ENCODE measurements at regions not wholly inside any gene's neighbourhood (a gene's known extent, or its start where the extent isn't known, plus 50 kb on each side); places are given as distances from the start of the nearest gene placed in this dataset.

GRCh38 chr15:58295637-58296215, 136.1 kb upstream of the LIPC start:
- DNase-seq (ENCODE audit: low spot score), result no peak
- no peak for TF ChIP-seq CTCF (IDR thresholded peaks at IDR 0.05)
- no peak for ATAC-seq (ENCODE audit: low FRiP score)

DNA sequence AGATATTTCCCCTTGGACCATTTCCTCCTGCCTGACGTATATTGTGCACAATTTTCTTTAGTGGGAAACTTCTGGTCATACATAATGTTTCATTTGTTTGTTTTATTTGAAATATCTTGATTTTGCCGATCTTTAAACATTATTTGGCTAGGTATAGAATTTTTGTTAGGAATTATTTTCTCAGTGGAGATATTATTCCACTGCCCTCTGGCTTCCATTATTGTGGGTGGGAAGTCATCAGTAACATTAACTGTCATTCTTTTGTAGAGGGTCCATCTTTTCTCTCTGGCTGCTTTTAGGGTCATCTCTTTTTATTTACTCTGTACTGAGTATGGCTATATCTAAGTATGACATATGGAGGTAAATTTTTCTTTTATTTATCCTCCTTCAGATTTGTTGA, 135.5 kb upstream of the LIPC start:
- ATAC-seq (ENCODE audit: low FRiP score), result no peak
- no peak for DNase-seq (ENCODE audit: low spot score)
- TF ChIP-seq CTCF (IDR thresholded peaks at IDR 0.05), result no peak

DNA sequence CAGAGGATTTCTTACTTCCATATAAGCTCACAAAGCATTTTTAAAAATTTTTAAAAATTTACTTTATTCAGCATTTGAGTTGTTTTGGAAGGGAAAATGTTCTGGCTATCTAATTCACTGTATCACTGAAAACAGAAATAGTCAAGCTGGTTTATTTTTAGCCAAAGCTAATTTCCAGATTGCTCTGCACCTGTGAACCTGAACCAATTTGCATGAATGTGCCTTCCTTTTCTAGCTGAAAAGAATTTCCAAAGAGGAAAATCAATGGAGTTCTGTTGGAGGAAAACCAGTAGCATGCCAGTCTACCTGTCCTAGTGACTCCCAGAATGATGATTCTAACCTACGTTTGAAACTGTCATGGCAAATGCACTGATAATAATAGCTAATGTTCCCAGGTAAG, 134.2 kb upstream of the LIPC start:
- no peak for DNase-seq (ENCODE audit: low spot score)
- TF ChIP-seq CTCF (IDR thresholded peaks at IDR 0.05), result no peak
- ATAC-seq (ENCODE audit: low FRiP score), result no peak

DNA sequence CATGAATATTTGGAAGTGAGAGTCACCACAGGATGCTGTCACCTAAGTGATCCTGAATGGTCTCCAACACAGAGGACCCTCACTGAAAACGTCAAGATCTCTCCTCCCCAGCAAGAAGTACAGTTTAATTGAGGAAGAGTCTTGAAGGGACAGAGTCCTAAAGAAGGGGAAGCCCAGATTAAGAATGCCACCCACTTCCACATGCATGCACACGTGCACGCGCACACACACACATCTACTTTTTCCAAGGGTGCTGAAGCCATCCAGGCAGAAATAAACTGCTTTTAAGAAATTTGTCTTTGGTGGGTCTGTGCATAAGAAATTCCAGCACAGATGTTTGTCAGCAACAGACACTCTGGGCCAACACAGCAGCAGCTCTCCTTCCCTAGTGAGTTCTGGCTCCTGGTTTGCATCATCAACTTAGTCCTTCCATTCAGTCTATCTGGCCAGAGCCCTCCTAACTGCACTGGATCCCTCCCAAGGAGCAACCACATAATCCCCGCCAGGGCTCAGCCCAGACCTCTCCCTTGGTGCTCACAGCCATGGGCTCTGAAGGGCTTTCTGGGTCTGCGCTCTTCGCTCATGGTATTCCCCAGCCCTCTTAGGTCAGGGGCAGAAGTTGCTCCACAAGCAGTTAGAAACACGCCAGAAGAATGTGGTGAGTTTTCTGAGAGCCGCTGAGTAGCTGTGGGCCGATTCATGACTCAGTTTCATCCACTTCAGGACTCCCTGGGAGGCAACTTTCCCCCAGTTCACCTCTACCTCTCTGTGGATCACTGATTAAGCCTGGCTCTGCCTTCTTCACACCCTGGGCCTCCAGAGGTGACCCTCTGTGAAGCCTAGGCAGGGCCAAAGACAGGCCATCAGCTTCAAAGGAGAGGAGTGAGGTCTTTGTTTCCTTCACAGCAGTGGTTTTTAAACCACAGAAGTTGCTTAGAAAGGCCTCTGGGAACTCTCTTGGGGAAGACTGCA, 132.6 kb upstream of the LIPC start:
- no peak for DNase-seq (ENCODE audit: low spot score)
- no peak for TF ChIP-seq CTCF (IDR thresholded peaks at IDR 0.05)
- ATAC-seq (ENCODE audit: low FRiP score), result no peak

DNA sequence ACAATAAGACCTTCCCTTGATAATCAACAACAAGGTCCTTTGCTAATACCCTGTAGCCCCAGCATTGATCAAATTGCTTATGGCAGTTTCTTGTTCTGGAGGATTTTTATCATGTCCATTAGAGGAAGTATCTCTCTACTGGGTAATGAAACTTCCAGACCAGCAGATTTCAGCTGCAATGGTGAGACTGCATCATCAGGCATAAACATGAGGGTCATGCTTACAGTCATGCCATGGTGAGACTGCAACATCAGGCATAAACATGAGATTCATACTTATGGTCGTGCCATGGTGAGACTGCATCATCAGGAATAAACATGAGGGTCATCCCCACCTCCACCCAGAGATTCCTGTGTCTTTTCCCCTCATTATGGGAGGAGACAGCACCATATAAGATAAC, 129.0 kb upstream of the LIPC start:
- no peak for TF ChIP-seq CTCF (IDR thresholded peaks at IDR 0.05)
- no peak for ATAC-seq (ENCODE audit: low FRiP score)

GRCh38 chr15:58303236-58303635, 128.6 kb upstream of the LIPC start:
- ATAC-seq (ENCODE audit: low FRiP score) (no peak), DNase-seq (ENCODE audit: low spot score) (no peak)
- no peak for TF ChIP-seq CTCF (IDR thresholded peaks at IDR 0.05)

More for the DNA sequence above, 129.0 kb upstream of the LIPC start:
- no peak for DNase-seq (ENCODE audit: low spot score)
